GM18907 (cell line): ENCODE measurements at regions not wholly inside any gene's neighbourhood (a gene's known extent, or its start where the extent isn't known, plus 50 kb on each side); places are given as distances from the start of the nearest gene placed in this dataset.
"Not testable (repeated sequence)": the region's sequence is repeated elsewhere in the genome, so short reads cannot be mapped to it uniquely, and the experiment has no call there.

Source experiments
- ATAC-seq: cut with Tn5 transposase; IDR thresholded peaks from one replicate; pipeline ENCODE4 v1.9.1; 2021; ENCODE audit warnings: mild to moderate bottlenecking, moderate library complexity; ENCODE audit not compliant: unreplicated experiment

DNA sequence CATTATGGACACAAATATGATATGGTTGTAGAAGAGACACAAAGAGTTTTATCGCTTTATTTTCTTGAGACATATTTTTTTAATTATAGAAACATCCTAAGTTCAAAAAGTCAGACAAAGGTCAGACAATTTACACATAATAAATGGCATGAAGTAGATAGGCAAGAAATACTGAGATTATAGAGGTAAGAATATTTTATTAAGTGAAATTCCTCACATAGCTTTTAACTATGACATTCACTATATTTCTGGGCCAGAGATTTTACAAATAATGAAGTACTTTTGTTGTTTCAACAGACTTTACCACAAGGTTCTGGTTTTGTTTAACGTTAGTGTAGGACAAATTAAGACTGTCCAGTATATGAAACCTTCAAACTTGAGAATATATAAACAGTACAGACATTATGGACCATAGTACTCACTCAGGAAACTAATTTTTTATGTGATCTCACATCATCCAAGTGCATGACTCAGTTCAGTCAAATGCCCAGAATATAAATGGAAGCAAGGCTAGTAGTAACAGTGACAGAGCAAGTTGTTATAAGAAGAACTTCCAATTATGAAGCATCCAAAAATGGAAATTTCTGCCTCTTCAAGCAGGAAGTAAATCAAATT lies 394.8 kb downstream of the KCNJ2 start:
- no peak for ATAC-seq

DNA sequence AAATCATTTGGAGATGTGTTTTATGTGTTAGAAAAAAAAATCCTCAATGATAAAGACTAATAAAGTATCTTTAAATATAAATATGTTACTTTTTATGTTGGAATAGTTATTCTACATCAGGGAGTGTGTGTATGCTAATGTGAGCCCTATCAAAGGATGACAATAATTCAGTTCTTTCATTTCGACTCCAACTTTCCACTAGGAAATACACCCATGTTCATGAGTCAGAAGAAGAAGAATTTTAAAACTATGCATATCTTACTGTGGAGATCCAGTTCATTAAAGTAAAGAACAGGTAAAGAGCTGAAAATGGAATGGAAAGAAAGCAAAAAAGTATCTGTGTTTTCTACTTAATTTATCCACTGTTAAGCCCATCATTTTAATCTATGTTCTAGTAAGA lies 399.8 kb downstream of the KCNJ2 start:
- ATAC-seq: no peak

DNA sequence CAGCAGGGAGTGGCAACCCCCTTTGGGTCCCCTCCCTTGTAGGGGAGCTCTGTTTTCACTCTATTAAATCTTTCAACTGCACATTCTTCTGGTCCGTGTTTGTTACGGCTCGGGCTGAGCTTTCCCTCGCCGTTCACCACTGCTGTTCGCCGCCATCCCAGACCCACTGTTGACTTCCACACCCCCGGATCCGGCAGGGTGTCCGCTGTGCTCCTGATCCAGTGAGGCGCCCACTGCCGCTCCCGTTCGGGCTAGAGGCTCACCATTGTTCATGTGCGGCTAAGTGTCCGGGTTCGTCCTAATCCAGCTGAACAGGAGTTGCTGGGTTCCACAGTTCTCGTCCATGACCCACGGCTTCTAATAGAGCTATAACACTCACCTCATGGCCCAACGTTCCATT lies 408.1 kb downstream of the KCNJ2 start:
- ATAC-seq: no peak

DNA sequence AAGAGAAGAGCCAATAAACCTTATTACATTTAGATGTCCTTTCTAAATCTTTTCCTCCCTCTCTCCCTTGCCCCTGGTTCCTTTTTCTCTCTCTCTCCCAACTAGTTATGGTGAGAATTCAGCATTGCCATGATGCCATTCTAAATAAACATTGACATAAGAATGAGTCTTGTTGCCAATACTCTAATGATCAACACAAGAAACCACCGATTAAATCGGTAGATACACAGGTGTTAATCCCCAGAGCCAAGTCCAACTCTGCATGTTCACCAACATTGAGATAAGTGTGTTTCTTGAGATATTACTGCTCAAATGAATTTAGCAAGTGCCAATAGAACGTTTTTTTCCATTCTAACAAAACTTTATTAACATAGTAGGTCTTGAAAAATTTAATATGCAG lies 412.1 kb downstream of the KCNJ2 start:
- no peak for ATAC-seq

- no peak for ATAC-seq
Observed at GRCh38 chr17:70582777-70583176, 413.4 kb downstream of the KCNJ2 start.

GRCh38 chr17:70584255-70584654 lies 414.9 kb downstream of the KCNJ2 start:
- no peak for ATAC-seq

GRCh38 chr17:70588003-70588402 lies 418.7 kb downstream of the KCNJ2 start:
- no peak for ATAC-seq

GRCh38 chr17:70597774-70598173 lies 428.4 kb downstream of the KCNJ2 start:
- ATAC-seq: no peak

GRCh38 chr17:70599198-70599597 lies 429.9 kb downstream of the KCNJ2 start:
- ATAC-seq: no peak

DNA sequence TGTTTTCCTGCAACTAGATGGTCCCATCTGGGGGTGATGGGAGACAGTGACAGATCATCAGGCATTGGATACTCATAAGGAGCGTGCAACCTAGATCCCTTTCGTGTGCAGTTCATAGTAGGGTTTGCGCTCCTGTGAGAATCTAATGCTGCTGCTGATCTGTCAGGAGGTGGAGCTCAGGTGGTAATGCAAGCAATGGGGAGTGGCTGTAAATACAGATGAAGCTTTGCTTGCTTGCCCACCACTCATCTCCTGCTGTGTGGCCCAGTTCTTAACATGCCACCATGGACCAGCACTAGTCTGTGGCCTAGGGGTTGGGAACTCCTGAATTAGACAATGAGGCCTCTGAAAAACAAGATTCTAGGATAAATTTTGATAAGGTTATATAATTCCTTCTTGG lies 430.6 kb downstream of the KCNJ2 start:
- ATAC-seq: not testable (repeated sequence)

DNA sequence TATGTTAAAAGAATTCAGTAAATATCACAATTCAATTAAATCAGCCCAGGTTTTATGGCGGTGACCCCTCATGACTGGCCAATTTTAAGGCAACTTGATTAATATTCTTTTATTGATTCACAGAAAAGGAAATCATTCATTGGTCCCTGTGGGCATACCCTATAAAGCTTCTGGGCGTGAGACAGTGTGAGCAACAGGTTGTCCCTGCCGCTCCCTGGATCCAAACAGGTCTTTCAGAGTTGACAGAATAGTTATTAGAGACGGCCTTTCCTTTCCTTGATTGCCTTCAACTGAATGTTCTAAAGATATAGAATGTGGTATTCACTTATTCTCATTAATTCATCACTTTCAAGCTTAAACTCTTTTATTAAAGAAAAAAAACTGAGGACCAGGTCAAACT lies 433.9 kb downstream of the KCNJ2 start:
- no peak for ATAC-seq

DNA sequence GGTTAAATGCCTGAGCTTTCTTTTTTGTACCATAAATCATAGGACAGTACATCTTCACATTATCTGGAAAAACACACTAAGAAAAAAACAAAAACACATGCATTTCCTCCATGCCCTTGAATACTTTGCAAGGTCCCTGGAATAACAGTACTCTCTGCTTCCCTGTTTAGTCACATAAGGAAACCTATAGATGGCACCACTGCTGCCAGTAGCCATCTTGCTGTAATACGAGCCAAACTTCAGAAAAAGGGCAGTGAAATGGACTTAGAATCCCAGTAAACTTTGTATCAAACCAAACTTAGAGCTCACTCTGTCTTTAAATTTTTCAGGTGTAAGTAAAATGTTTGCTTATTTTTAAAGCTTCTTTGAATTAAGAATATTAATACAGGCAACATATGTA lies 435.5 kb downstream of the KCNJ2 start:
- ATAC-seq: no peak

GRCh38 chr17:70606086-70606485 lies 436.8 kb downstream of the KCNJ2 start:
- ATAC-seq: no peak

- ATAC-seq: no peak
Observed at GRCh38 chr17:70608193-70608592, 438.9 kb downstream of the KCNJ2 start.

DNA sequence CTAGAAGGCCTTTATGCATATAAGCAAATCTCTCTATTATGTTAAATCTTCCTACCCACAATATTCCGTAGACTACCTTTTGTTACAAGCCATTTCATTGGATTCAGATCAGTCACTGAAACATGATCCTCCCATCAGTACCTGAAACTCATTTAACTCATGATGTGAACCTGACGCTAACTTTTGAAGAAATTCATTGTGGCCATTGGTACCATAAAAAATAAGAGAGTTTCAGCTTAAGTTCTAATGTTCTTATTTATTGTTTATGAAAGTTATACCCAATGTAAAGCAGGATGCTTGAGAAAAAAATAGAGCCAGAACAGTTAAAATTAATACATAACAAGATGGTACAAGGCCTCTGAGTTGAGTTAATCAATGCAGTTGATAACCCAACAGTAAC lies 439.6 kb downstream of the KCNJ2 start:
- ATAC-seq: no peak

- ATAC-seq: no peak
Observed at GRCh38 chr17:70609566-70609965, 440.2 kb downstream of the KCNJ2 start.

DNA sequence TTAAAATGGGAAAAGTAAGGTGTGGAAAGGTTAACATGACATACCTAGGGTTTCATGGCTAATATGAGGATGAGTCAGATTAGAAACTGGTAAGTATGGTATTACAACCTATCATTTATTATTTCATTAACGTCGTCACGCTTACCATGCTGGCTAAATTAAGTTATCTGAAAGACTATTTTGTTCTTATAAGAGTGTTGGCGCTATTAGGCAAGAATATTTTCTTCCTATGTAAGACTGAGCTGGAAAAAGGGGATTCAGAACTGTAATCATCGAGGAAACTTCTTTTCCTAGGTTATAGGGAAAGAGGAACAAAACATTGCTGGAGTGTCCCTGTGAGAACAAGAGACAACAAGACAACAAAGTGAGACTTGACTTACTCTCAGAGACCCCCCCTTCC lies 440.8 kb downstream of the KCNJ2 start:
- ATAC-seq: no peak

- ATAC-seq: no peak
Observed at GRCh38 chr17:70613681-70614080, 444.3 kb downstream of the KCNJ2 start.

DNA sequence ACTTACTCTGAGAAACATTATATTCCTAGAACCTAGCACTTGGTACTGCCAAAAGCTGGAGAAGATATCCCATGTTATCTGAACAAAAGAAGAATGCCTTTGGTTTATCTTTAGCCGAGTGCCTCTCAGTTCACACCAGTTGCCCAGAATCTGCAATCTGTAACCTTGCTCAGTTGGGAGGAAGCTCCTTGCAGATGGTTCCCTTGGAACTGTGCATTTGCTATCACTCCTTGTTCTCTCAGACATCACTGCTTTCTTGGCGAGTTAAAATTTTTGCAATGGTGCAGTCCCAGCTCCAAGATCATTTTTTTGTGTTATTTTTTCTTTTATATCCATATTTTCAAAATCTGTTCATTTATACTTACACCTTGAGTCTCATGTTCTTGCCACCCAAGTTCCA lies 446.5 kb downstream of the KCNJ2 start:
- ATAC-seq: no peak

- no peak for ATAC-seq
Observed at GRCh38 chr17:70618641-70619040, 449.3 kb downstream of the KCNJ2 start.

DNA sequence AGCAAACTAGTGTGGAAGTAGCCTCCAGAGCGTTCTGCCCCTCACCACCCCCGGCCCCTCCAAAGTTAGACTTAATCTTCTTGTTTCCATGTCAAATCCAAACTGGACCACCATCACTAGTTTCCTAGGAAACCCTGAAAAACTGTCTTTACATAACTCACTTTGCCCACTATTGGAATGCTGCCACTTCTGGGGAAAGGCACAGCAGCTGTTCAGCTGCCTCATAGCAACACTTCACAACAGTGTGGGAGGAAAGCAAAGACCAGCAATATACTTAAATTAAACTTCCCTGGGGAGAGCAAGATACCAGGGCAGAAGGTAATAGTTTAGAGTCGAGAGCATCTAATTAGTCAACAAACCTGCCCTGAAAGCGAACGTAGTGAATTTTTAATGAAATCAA lies 452.2 kb downstream of the KCNJ2 start:
- ATAC-seq: no peak

DNA sequence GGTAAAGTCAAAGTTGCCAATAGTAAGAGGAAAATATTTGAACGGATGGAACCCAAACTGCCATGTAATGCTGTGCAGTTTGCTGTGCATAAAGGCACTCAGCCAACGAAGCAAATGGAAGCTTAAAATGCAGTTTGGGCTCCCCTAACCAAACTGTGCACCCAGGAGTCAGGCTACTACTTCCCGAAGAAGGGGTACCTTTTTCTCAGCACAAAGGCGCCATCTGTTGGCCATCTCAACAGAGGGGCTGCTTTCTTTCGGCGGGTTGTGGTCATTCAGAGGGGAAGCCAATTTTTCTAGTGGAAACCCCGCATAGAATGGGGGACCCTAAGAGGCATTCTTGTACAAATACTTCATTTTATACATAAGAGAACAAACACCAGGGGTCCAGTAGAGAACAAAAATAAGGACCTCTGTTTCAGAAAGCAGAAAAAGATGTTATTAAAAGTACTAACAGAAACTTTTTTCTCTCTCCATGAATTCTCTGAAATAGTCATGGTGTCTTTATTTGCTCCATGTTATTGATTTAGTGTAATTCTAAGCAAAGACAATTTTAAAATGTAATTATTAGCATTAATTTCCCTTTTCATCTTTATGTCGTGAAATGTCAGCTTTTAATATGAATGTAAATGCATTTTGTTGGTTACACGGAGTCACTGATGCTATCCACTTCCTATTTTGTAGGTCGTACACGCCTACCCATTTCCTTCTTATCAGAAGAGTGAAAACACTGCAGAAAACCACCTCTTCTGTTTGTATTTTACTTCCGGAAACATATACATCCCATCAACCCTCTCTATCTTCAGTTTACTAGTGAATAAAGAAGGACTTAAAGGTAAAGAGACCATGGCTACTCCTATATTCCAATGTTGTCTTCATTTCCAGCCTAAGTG lies 453.3 kb downstream of the KCNJ2 start:
- no peak for ATAC-seq

DNA sequence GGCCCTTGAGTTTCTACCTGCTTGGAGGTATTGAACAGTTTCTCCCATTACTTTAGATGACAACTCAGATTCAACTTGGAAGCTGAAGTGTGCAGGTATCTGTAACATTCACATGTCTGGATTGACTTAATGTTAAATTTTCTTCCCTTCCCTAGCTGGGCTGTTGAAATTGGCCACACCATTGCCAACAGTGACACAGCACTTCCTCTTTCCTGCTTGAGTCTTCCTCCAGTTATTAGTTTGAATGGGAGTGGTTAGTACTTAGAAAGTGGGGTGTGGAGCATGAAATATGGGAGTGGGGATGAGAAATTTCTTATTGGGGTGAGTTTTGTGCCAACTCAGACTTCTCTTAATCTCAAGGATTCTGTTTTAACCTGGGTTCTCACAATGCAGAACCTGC lies 454.9 kb downstream of the KCNJ2 start:
- no peak for ATAC-seq
